ENCODE measurements at regions not wholly inside any gene's neighbourhood (a gene's known extent, or its start where the extent isn't known, plus 50 kb on each side); places are given as distances from the start of the nearest gene placed in this dataset.

- no peak overlapping the region for H3K4me3 ChIP-seq (ENCODE audit: control insufficient read depth, low read depth, low read length)
- TF ChIP-seq, protein P1, sequence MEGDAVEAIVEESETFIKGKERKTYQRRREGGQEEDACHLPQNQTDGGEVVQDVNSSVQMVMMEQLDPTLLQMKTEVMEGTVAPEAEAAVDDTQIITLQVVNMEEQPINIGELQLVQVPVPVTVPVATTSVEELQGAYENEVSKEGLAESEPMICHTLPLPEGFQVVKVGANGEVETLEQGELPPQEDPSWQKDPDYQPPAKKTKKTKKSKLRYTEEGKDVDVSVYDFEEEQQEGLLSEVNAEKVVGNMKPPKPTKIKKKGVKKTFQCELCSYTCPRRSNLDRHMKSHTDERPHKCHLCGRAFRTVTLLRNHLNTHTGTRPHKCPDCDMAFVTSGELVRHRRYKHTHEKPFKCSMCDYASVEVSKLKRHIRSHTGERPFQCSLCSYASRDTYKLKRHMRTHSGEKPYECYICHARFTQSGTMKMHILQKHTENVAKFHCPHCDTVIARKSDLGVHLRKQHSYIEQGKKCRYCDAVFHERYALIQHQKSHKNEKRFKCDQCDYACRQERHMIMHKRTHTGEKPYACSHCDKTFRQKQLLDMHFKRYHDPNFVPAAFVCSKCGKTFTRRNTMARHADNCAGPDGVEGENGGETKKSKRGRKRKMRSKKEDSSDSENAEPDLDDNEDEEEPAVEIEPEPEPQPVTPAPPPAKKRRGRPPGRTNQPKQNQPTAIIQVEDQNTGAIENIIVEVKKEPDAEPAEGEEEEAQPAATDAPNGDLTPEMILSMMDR (conservative IDR thresholded peaks at IDR 0.05; ENCODE audit: control insufficient read depth, insufficient read depth, low read depth, low read length), result no peak
- peak; percentile 26 for DNase-seq (ENCODE audit: low read depth)
Measured at GRCh38 chr11:32309530-32310213, 125.7 kb downstream of the WT1 start.

DNA sequence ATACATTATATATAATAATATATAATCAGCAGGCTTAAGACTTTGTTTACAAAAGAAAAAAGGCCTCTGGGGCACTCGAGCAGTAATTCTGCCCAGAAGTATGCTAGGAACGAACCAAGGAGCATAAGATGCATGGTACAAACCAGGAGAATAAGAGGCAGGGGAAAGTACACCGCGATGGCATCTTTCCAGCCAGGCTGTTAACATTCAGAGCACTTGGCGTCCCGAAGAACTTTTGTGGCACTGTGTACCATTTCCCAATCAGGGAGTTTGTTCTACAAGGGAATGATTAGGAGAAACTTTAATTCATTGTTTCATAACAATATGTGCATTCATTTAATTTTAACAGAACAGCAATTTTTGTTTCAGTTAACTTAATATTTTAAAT lies 125.1 kb downstream of the WT1 start:
- no peak for DNase-seq (ENCODE audit: low read depth)
- TF ChIP-seq, protein P1 (conservative IDR thresholded peaks at IDR 0.05; ENCODE audit: control insufficient read depth, insufficient read depth, low read depth, low read length), result no peak
- no peak overlapping the region for H3K4me3 ChIP-seq (ENCODE audit: control insufficient read depth, low read depth, low read length)

DNA sequence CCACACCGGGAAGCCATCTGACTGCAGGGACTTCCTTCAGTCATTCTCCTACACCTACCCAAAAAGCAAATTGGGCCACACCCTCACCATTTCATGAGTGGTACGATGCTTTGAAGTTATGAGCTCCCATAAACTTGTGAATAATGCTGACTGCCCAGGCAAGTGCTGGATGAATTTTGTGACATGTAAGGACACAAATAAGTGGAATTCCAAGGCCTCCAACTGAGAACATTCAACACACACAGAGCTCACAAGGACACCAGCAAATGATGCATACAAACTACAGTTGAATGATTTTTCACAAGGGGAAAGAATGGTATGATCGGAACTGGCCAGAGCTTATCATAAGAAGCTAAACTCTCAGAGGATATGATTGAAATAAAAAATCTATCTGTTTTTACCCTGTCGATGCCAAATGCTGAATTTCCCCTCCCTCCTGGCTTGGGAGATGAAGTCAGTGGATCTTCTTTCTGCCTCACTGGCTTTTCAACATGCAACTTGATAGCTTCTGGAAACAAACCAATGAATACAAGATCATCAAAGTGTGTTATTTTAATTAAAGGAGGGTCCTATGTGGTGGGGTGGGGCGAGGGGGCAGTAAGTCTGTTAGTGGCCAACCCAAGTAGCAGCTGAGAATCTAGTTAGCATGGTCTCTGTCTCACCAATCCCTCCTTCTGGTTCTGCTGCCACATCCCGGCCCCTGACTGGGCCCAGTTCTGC lies 123.8 kb downstream of the WT1 start:
- H3K4me3 ChIP-seq (ENCODE audit: control insufficient read depth, low read depth, low read length), result no peak overlapping the region
- TF ChIP-seq, protein P1 (conservative IDR thresholded peaks at IDR 0.05; ENCODE audit: control insufficient read depth, insufficient read depth, low read depth, low read length), result no peak
- no peak for DNase-seq (ENCODE audit: low read depth)

DNA sequence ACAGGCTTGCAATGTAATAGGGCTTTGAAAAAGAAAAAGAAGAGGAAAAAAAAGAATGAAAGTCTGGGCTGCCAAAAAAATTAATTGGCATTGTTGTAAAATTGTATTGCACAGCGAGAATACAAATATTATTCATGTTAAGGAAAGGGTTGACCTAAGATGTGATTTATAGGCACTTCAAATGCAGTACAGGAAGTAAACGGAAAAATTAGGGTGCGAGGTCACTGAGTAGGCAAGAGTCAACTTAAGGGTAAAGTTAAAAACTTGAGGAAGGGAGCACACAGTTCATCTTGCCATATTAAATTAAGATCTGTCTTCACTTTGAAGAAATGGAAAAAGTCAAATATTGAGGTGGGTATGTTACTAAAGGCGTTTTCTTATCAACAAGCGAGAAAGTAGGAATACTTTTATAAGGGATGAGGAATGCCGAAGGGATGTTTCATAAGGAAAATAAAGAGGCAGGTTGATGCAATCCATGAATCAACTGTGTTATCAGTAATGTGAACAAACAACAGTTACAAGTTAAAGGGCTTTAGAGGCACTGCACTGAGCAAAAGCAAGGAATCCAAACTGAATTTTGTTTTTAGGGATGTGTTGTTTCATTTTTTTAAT lies 123.0 kb downstream of the WT1 start:
- TF ChIP-seq, protein P1 (conservative IDR thresholded peaks at IDR 0.05; ENCODE audit: control insufficient read depth, insufficient read depth, low read depth, low read length), result no peak
- no peak overlapping the region for H3K4me3 ChIP-seq (ENCODE audit: control insufficient read depth, low read depth, low read length)
- DNase-seq (ENCODE audit: low read depth), result peak; percentile 39

- TF ChIP-seq, protein P1 (conservative IDR thresholded peaks at IDR 0.05; ENCODE audit: control insufficient read depth, insufficient read depth, low read depth, low read length), result peak; percentile 65
- peak; percentile 85 for DNase-seq (ENCODE audit: low read depth)
Measured at GRCh38 chr11:32312865-32313403, 122.4 kb downstream of the WT1 start.

DNA sequence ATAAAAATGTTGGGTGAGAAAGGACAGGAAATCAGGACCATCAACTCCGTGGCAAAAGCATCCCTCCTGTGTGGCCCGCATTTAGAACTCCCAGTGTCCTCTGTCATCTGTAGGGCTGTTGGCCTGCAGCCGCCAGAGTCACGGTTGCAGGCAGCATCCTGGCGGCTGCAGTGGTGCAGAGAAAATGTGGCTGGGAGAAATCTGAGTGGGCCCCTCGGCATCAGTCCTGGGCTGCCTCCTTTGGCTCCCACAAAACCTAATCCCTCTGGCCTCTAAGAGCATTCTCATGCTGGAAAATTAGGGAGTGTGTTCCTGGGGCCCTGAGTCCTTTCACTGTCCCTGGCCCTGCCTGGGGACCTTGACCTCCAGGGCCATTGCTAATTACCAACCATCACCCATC lies 121.9 kb downstream of the WT1 start:
- TF ChIP-seq, protein P1 (conservative IDR thresholded peaks at IDR 0.05; ENCODE audit: control insufficient read depth, insufficient read depth, low read depth, low read length), result no peak
- no peak overlapping the region for H3K4me3 ChIP-seq (ENCODE audit: control insufficient read depth, low read depth, low read length)
- DNase-seq (ENCODE audit: low read depth), result no peak

More at GRCh38 chr11:32312865-32313403, 122.4 kb downstream of the WT1 start:
- no peak overlapping the region for H3K4me3 ChIP-seq (ENCODE audit: control insufficient read depth, low read depth, low read length)
